ENCODE measurements at regions not wholly inside any gene's neighbourhood (a gene's known extent, or its start where the extent isn't known, plus 50 kb on each side); places are given as distances from the start of the nearest gene placed in this dataset.
A peak's percentile ranks its signal among the peaks of the same experiment; 100 is the strongest.

DNA sequence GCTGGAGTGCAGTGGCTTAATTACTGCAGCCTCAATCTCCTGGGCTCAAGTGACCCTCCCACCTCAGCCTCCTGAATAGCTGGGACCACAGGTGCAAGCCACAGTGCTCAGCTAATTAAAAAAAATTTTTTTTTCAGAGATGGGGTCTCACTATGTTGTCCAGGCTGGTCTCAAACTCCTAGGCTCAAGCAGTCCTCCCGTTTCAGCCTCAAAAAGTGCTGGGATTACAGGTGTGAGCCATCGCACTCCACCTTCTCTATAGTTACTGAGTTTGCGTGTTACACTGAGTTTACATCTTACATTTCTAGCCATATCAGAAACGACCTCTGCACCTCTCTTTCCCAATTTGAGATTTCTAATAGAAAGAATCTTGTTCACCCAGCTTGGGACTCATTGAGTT, 53.6 kb upstream of the EML4 start:
- BruUV-seq (replicated peaks): no TSS peak
- Histone ChIP-seq H3F3A (ENCODE audit: insufficient read depth, low read depth) (peaks cover 49% of the 10 kb centered on the region), H3K27ac (no peak overlapping the region), H3K4me2 (no peak overlapping the region), H4K20me1 (ENCODE audit: insufficient read depth) (no peaks in the 10 kb centered on the region), H3K36me3 (ENCODE audit: low read depth) (no peaks in the 10 kb centered on the region), H3K9me3 (ENCODE audit: insufficient read depth, low read depth) (peaks cover 6% of the 10 kb centered on the region), H3K9me2 (ENCODE audit: insufficient read depth) (no peaks in the 10 kb centered on the region), H3K27me3 (ENCODE audit: insufficient read depth, low read depth) (no peaks in the 10 kb centered on the region), H3K4me1 (replicated peaks; ENCODE audit: insufficient read depth) (peaks cover 56% of the 10 kb centered on the region), H3K79me2 (ENCODE audit: low read depth) (no peaks in the 10 kb centered on the region), H2AFZ (no peak overlapping the region), H3K4me3 (no peak overlapping the region)
- no peak for TF ChIP-seq EZH2 (IDR thresholded peaks at IDR 0.05; ENCODE audit: low read depth)
- TF ChIP-seq, protein P1, sequence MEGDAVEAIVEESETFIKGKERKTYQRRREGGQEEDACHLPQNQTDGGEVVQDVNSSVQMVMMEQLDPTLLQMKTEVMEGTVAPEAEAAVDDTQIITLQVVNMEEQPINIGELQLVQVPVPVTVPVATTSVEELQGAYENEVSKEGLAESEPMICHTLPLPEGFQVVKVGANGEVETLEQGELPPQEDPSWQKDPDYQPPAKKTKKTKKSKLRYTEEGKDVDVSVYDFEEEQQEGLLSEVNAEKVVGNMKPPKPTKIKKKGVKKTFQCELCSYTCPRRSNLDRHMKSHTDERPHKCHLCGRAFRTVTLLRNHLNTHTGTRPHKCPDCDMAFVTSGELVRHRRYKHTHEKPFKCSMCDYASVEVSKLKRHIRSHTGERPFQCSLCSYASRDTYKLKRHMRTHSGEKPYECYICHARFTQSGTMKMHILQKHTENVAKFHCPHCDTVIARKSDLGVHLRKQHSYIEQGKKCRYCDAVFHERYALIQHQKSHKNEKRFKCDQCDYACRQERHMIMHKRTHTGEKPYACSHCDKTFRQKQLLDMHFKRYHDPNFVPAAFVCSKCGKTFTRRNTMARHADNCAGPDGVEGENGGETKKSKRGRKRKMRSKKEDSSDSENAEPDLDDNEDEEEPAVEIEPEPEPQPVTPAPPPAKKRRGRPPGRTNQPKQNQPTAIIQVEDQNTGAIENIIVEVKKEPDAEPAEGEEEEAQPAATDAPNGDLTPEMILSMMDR (conservative IDR thresholded peaks at IDR 0.05): no peak
- ChIA-PET POLR2A (ENCODE audit: unreplicated experiment) (no interaction called here), CTCF (no interaction called here)
- intact Hi-C loops (cut with micrococcal nuclease; ENCODE audit: unreplicated experiment): no loop called here
- DNase-seq: no peak

DNA sequence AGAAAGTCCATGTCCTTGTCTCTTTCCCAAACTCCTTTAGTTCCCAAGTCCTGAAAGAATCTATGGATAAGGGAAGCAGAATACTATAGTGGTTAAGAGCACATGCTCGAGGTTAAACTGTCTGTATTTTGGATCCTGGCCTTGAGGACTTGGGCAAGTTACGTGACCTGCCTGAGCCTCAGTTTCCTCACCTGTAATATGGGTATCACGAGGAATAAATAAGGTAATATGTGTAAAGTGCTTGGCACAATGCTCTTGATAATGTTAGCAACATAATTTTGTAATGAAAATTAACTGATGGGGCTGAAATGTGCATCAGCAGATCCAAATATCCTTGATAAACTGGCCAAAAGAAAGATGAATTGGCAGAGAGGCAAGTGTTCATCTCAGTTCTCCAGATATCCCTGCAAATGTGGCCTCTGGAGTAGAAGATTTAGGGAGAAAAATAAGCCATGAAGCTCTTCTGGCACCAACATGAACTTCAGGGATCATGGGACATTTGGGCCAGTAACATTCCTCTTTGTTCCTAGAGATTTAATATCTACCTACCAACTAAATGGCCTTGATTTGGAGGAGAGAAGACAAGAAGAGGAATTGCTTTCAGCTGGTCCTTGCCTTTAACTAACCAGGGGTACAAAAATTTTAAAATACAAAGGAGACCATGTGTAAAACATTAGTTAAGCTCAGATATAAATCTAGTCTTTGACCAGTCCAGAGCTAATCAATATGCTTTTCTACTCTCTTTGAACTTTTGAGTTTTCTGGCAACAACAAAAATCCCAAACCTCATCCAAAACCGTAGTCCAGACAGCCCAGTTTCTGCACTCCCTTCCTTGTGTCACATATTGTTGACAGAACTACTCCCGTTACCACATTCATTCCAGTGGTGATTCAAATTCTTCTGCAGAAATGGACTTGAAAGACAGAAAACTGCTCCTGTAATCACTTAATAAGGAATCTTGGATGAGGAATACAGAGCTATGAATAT, 52.7 kb upstream of the EML4 start:
- Histone ChIP-seq H3K4me3 (no peak overlapping the region), H3K4me1 (replicated peaks; ENCODE audit: insufficient read depth) (peaks cover 56% of the 10 kb centered on the region), H3K9me2 (ENCODE audit: insufficient read depth) (no peaks in the 10 kb centered on the region), H3F3A (ENCODE audit: insufficient read depth, low read depth) (peaks cover 49% of the 10 kb centered on the region), H3K4me2 (0 out of 2 replicates have a peak overlapping the region, but pooled peaks have one; percentile 1), H3K27ac (peak overlapping the region; percentile 79), H3K36me3 (ENCODE audit: low read depth) (no peaks in the 10 kb centered on the region), H2AFZ (no peak overlapping the region), H3K79me2 (ENCODE audit: low read depth) (no peaks in the 10 kb centered on the region), H3K9me3 (ENCODE audit: insufficient read depth, low read depth) (peaks cover 10% of the 10 kb centered on the region), H3K27me3 (ENCODE audit: insufficient read depth, low read depth) (no peaks in the 10 kb centered on the region), H4K20me1 (ENCODE audit: insufficient read depth) (no peaks in the 10 kb centered on the region)
- no peak for TF ChIP-seq EZH2 (IDR thresholded peaks at IDR 0.05; ENCODE audit: low read depth)
- TF ChIP-seq, protein P1 (conservative IDR thresholded peaks at IDR 0.05): no peak
- BruUV-seq (replicated peaks): no TSS peak
- CTCF ChIA-PET: no interaction called here
- DNase-seq: peak in 1 of 2 experiments; percentile 50
- POLR2A ChIA-PET (ENCODE audit: unreplicated experiment): no interaction called here
- intact Hi-C loops (cut with micrococcal nuclease; ENCODE audit: unreplicated experiment): no loop called here

GRCh38 chr2:42117182-42117579, 52.0 kb upstream of the EML4 start:
- no peak for TF ChIP-seq EZH2 (IDR thresholded peaks at IDR 0.05; ENCODE audit: low read depth)
- TF ChIP-seq, protein P1 (conservative IDR thresholded peaks at IDR 0.05): no peak
- Histone ChIP-seq H3K27ac (peak overlapping the region; percentile 79), H4K20me1 (ENCODE audit: insufficient read depth) (no peaks in the 10 kb centered on the region), H3K79me2 (ENCODE audit: low read depth) (no peaks in the 10 kb centered on the region), H3K27me3 (ENCODE audit: insufficient read depth, low read depth) (no peaks in the 10 kb centered on the region), H3F3A (ENCODE audit: insufficient read depth, low read depth) (peaks cover 47% of the 10 kb centered on the region), H3K9me3 (ENCODE audit: insufficient read depth, low read depth) (peaks cover 11% of the 10 kb centered on the region), H3K36me3 (ENCODE audit: low read depth) (no peaks in the 10 kb centered on the region), H2AFZ (no peak overlapping the region), H3K4me2 (peak overlapping the region; percentile 48; the same call in 1 of the 2 replicates), H3K4me3 (no peak overlapping the region), H3K4me1 (replicated peaks; ENCODE audit: insufficient read depth) (peaks cover 52% of the 10 kb centered on the region), H3K9me2 (ENCODE audit: insufficient read depth) (no peaks in the 10 kb centered on the region)
- no TSS peak for BruUV-seq (replicated peaks)
- intact Hi-C loops (cut with micrococcal nuclease; ENCODE audit: unreplicated experiment): no loop called here
- CTCF ChIA-PET: no interaction called here
- POLR2A ChIA-PET (ENCODE audit: unreplicated experiment): no interaction called here
- DNase-seq: no peak
